Hematopoietic multipotent progenitor cell treated with erythropoietin and hydrocortisone succinate and interleukin-3 and kit ligand, for 8 days (in vitro differentiated cells): ENCODE measurements at regions not wholly inside any gene's neighbourhood (a gene's known extent, or its start where the extent isn't known, plus 50 kb on each side); places are given as distances from the start of the nearest gene placed in this dataset.
A peak's percentile ranks its signal among the peaks of the same experiment; 100 is the strongest.
"Not testable (repeated sequence)": the region's sequence is repeated elsewhere in the genome, so short reads cannot be mapped to it uniquely, and the experiment has no call there.

Source experiments
- DNase-seq: peaks from one replicate; pipeline ENCODE4 v3.0.0-alpha.2; 2015

DNA sequence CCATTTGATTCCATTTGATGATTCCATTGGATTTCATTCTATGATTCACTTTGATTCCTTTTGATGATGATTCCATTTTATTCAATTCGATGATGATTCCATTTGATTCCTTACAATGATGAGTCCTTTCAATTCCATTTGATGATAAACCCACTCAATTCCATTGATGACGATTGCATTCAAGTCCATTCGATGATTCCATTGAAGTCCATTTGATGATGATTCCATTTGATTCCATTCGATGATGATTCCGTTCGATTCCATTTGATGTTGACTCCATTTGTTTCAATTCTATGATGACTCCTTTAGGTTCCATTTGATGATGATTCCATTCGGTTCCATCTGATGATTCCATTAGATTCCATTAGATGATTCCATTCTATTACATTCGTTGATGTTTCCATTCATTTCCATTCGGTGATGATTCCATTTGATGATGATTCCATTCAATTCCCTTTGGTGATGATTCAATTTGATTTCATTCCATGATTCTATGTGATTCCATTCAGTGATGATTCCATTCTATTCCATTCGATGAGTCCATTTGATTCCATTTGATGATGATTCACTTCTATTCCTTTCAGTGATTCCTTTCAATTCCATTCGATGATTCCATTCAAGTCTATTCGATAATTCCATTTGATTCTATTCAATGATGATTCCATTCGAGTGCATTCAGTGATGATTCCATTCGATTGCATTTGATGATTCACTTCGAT is 1106.0 kb downstream of the RPIA start:
- DNase-seq = no peak

DNA sequence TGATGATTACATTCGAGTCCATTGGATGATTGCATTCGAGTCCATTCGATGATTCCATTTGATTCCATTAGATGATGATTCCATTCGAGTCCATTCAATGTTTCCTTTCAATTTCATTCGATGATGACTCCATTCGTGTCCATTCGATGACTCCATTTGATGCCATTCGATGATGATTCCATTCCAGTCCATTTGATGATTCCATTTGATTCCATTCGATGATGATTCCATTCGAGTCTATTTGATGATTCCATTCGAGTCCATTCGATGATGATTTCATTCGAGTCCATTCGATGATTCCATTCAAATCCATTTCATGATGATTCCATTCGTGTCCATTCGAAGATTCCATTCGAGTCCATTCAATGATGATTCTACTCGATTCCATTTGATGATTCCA is 1109.7 kb downstream of the RPIA start:
- DNase-seq = not testable (repeated sequence)

DNA sequence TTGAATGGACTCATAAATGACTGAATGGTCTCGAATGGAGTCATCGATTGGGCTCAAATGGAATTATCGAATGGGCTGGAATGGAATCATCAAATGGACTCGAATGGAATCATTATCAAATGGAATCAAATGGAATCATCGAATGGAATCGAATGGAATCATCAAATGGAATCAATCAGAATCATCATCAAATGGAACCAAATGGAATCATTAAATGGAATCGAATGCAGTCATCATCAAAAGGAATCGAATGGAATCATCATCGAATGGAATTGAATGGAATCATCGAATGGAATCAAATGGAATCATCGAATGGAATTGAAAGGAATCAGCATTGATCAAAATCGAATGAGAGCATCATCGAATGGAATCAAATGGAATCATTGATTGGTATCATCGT is 1114.9 kb downstream of the RPIA start:
- not testable (repeated sequence) for DNase-seq

DNA sequence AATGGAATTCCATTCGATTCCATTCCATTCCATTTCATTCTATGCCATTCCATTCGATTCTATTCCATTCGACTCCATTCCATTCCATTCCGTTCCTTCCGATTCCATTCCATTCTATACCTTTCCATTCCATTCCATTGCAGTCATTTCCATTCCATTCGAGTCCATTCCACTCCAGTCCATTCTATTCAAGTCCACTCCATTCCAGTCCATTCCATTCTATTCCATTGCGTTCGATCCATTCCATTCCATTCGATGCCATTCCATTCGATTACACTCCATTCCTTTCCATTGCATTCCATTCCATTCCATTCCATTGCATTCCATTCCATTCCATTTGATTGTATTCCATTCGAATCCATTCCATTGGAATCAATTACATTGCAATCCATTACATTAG is 1119.8 kb downstream of the RPIA start:
- DNase-seq = no peak

DNA sequence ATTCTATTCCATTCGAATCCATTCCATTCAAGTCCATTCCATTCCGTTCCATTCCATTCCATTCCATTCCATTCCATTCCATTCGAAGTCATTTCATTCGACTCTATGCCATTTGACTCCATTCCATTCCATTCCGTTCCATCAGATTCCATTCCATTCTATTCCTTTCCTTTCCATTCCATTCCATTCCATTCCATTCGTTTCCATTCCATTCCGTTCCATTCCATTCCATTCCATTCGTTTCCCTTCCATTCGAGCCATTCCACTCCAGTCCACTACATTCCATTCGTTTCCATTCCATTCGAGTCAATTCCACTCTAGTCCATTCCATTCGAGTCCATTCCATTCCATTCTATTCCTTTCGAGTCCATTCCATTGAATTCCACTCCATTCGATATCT is 1120.4 kb downstream of the RPIA start:
- not testable (repeated sequence) for DNase-seq

DNA sequence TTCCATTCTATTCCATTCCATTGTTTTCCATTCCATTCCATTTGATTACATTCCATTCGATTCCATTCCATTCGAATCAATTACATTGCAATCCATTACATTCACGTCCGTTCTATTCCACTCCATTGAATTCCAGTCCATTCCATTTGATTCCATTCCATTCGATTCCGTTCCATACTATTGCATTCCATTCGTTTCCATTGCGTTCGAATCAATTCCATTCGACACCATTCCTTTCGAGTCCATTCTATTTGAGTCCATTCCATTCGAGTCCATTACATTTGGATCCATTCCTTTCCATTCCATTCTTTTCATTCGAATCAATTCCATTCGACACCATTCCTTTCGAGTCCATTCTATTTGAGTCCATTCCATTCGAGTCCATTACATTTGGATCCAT is 1122.9 kb downstream of the RPIA start:
- DNase-seq = not testable (repeated sequence)

DNA sequence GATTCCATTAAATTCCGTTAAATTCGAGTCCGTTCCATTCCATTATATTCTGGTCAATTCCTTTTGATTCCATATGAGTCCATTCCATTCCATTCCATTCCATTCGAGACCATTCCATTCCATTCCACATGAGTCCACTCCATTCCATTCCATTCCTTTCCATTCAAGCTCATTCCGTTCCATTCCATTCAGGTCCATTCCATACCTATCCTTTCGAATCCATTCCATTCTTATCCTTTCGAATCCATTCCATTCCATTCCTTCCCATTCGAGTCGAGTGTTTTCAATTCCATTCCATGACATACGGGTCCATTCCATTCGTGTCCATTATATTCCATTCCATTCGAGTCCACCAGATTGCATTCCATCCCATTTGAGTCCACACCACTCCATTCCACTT is 1127.4 kb downstream of the RPIA start:
- no peak for DNase-seq

DNA sequence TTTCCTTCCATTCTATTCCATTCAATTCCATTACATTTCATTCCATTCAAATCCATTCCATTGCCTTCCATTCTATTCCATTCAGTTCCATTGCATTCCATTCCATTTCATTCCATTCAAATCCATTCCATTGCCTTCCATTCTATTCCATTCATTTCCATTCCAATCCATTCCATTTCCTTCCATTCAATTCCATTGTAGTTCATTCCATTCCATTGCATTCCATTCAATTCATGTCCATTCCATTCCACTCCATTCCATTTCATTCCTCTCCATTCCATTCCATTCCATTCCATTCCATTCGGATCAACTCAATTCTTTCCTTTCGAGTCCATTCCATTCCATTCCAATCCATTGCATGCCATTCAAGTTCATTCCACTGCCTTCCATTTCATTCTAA is 1128.3 kb downstream of the RPIA start:
- DNase-seq = no peak

DNA sequence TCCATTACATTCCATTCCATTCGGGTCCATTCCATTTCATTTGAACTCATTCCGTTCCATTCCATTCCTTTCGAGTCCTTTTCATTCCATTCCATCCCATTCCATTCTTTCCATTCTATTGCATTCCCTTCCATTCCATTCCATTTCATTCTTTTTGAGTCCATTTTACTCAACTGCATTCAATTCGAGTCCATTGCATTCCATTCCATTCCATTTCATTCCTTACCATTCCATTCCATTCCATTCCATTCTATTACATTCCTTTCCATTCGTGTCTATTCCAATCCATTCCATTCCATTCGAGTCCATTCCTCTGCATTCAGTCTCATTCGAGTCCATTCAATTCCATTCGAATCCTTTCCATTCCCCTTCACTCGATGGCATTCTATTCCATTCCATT is 1128.8 kb downstream of the RPIA start:
- DNase-seq = no peak

DNA sequence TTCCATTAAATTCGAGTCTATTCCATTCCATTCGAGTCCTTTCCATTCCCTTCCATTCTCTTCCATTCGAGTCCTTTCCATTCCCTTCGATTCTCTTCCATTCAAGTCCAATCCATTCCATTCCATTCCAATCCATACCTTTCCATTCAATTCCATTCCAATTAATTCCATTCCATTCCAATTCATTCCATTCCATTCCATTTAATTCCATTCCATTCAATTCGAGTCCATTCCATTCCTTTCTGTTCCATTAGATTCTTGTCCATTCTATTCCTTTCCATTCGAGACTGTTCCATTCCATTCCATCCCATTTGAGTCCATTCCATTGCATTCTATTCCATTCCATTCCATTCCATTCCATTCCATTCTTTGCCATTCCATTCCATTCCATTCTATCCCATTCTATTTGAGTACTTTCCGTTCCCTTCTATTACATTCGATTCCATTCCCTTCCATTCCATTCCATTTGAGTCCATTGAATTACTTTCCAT is 1130.0 kb downstream of the RPIA start:
- no peak for DNase-seq

DNA sequence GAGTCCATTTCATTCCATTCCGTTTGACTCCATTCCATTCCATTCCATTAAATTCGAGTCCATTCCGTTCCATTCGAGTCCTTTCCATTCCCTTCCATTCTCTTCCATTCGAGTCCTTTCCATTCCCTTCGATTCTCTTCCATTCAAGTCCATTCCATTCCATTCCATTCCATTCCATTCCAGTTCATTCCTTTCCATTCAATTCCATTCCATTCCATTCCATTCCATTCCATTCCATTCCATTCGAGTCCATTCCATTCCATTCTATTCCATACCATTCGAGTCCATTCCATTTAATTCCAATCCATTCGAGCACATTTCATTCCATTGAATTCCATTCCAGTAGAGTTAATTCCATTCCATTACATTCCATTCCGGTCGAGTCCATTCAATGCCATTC is 1130.9 kb downstream of the RPIA start:
- DNase-seq = not testable (repeated sequence)

DNA sequence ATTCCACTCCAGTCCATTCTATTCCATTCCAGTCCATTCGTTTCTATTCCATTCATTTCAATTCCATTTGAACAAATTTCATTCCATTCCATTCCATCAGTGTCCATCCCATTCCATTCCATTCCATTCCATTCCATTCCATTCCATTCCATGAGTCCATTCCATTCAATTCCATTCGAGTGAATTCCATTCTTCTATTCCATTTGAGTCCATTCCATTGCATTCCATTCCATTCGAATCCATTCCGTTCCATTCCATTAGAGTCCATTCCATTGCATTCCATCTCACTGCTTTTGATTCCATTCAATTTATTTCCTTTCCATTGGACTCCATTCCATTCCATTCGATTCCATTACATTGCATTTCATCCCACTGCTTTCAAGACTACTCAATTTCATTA is 1132.1 kb downstream of the RPIA start:
- no peak for DNase-seq

DNA sequence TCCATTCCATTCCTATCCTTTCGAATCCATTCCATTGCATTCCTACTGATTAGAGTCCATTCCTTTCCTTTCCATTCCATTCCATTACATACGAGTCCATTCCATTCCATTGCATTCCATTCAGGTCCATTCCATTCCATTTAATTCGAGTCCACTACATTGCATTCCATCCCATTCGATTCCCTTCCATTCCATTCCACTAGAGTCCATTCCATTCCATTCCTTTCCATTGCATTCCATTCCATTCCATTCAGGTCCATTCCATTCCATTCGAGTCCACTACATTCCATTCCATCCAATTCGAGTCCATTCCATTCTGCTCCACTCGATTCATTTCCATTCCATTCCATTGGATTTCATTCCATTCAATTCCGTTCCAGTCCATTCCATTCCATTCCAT is 1133.6 kb downstream of the RPIA start:
- DNase-seq = no peak

DNA sequence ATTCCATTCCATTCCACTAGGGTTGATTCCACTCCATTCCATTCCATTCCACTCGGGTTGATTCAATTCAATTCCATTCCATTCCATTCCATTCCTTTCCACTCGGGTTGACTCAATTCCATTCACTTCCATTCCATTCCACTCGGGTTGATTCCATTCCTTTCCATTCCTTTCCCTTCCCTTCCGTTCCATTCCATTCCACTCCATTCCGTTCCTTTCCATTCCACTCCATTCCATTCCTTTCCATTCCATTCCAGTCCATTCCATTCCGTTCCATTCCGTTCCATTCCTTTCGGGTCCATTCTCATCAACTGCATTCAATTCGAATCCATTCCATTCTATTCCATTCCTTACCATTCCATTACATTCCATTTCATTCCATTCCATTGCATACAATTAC is 1135.3 kb downstream of the RPIA start:
- DNase-seq = not testable (repeated sequence)

DNA sequence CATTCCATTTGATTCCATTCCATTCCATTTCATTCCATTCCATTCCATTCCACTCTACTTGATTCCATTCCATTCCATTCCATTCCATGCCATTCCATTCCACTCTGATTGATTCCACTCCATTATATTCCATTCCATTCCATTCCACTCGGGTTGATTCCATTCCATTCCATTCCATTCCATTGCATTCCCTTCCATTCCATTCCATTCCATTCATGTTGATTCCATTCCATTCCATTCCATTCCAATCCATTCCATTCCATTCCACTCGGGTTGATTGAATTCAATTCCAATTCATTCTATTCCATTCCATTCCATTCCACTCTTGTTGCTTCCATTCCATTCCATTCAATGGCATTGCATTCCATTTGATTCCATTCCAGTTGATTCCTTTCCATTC is 1136.4 kb downstream of the RPIA start:
- not testable (repeated sequence) for DNase-seq

DNA sequence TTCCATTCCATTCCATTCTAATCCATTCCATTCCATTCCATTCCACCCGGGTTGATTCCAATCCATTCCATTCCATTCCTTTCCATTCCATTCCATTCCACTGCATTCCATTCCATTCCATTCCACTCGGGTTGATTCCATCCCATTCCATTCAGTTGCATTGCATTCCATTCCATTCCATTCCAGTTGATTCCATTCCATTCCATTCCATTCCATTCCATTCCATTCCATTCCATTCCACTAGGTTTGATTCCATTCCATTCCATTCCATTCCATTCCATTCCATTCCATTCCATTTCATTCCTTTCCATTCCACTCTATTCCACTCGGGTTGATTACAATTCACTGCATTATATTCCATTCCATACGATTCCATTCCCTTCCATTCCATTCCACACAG is 1136.9 kb downstream of the RPIA start:
- DNase-seq = not testable (repeated sequence)

DNA sequence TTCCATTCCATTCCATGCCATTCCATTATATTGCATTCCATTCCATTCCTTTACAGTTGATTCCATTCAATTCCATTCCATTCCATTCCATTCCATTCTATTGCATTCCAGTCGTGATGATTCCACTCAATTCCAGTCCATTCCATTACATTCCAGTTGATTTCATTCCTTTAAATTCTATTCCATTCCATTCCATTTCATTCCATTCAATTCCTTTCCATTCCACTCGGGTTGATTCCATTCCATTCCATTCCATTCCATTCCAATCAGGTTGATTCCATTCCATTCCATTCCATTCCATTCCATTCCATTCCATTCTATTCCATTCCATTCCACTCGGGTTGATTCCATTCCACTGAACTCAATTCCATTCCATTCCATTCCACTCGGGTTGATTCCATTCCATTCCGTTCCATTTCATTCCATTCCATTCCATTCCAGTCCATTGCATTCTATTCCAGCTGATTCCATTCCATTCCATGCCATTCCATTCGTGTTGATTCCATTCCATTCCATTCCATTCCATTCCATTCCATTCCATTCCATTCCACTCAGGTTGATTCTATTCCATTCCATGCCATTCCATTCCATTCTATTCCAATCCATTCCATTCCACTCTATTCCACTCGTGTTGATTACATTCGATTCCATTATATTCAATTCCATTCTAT is 1137.6 kb downstream of the RPIA start:
- peak; percentile 29 for DNase-seq

DNA sequence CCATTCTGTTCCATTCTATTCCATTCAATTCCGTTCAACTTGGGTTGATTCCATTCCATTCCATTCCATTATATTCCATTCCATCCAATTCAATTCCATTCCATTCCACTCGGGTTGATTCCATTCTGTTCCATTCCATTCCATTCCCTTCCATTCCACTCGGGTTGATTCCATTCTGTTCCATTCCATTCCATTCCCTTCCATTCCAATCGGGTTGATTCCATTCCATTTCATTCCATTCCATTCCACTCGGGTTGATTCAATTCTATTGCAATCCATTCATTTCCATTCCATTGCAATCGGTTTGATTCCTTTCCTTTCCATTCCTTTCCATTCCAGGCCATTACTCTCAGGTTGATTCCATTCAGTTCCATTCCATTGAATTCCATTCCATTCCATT is 1138.4 kb downstream of the RPIA start:
- DNase-seq = no peak

DNA sequence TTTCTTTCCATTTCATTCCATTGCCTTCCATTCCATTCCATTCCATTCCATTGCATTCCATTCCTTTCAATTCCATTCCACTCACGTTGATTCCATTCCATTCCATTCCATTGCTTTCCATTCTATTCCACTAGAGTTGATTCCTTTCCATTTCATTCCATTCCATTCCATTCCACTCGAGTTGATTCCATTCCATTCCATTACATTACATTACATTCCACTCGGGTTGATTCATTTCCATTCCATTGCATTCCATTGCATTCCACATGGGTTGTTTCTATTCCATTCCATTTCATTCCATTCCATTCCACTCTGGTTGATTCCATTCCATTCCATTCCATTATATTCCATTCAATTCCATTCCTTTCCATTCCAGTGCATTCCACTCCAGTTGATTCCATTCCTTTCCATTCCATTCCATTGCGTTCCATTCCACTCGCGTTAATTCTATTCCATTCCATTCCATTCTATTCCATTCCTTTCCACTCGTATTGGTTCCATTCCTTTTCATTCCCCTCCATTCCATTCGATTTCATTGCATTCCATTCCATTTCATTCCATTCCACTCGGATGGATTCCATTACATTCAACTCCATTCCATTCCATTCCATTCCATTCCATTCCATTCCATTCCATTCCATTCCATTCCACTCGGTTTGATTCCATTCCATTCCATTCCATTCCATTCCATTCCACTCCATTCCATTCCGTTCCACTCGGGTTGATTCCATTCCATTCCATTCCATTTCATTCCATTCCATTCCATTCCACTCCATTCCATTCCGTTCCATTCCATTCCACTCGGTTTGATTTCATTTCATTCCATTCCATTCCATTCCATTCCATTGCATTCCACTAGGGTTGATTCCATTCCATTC is 1139.1 kb downstream of the RPIA start:
- not testable (repeated sequence) for DNase-seq

DNA sequence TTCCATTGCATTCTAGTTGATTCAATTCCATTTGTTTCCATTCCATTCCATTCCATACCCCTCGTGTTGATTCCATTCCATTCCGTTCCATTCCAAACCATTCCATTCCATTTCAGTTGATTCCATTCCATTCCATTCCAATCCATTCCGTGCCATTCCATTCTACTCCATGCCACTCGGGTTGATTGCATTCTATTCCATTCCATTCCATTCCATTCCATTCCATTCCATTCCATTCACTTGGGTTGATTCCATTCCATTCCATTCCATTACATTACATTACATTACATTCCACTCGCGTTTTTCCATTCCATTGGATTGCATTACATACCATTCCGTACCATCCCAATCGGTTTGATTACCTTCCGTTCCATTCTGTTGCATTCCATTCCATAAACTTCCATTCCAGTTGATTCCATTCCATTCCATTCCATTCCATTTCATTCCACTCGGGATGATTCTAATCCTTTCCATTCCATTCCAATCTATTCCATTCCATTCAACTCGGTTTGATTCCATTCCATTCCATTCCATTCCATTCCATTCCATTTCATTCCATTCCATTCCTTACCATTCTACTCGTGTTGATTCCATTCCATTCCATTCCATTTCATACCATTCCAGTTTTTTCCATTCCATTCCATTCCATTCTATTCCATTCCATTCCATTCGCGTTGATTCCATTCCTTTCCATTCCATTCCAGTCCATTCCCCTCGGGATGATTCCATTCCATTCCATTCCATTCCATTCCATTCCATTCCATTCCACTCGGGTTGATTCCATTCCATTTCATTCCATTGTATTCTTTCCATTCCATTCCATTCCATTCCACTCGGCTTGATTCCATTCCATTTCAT is 1140.4 kb downstream of the RPIA start:
- no peak for DNase-seq

DNA sequence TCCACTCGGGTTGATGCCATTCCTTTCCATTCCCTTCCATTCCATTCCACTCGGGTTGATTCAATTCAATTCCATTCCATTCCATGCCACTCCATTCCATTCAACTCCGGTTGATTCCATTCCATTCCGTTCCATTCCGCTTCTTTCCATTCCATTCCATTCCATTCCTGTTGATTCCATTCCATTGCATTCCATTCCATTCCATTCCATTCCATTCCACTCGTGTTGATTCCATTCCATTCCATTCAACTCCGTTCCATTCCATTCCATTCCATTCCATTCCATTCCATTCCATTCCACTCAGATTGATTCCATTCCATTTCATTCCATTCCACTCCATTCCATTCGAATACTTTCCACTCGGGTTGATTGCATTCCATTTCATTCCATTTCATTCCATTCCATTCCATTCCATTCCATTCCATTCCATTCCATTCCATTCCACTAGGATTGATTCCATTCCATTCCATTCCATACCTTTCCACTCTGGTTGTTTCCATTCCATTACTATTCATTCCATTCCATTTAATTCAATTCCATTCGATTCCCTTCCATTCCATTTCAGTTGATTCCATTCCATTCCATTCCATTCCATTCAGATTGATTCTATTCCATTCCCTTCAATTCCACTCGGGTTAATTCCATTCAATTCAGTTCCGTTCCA is 1141.8 kb downstream of the RPIA start:
- no peak for DNase-seq

DNA sequence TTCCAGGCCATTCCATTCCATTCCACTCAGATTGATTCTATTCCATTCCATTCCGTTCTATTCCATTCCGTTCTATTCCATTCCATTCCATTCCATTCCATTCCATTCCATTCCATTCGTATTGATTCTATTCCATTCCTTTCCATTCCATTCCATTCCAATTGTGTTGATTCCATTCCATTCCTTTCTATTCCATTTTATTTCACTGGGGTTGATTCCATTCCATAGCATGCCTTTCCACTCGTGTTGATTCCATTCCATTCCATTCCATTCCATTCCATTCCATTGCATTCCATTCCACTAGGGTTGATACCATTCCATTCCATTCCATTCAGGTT is 1142.3 kb downstream of the RPIA start:
- peak; percentile 31 for DNase-seq
